AG04449 (cell line): ENCODE measurements at regions not wholly inside any gene's neighbourhood (a gene's known extent, or its start where the extent isn't known, plus 50 kb on each side); places are given as distances from the start of the nearest gene placed in this dataset.

ENCODE experiments used
- CTCF ChIA-PET: fragments of 350-600 bp; formaldehyde crosslinking; extraction: SDS; loops from one replicate; lab custom pipeline; 2021; ENCODE audit warnings: antibody characterized with exemption; lab: Yijun Ruan, JAX
- POLR2A ChIA-PET: fragments of 400-600, 350-600 bp; formaldehyde crosslinking; extraction: SDS; loops from one replicate; lab custom pipeline; 2020; ENCODE audit warnings: antibody characterized with exemption, inconsistent platforms; lab: Yijun Ruan, JAX
- DNase-seq: peaks from one replicate; pipeline ENCODE4 v3.0.0-alpha.2; 2010; ENCODE audit warnings: low read depth, low spot score
- H3K4me3 ChIP-seq: 2 replicates; pipeline ENCODE4 v1.5.1; 2011; ENCODE audit warnings: low read depth, mild to moderate bottlenecking, control low read depth, low read length
- TF ChIP-seq, protein P1 (sequence below): IDR thresholded peaks from one replicate; pipeline ENCODE4 v1.5.1; 2011; ENCODE audit warnings: mild to moderate bottlenecking, moderate library complexity, low read length, control low read depth, inconsistent platforms; ENCODE audit not compliant: insufficient read depth; ENCODE audit errors: missing control alignments

- H3K4me3 ChIP-seq, result no peak overlapping the region
- ChIA-PET CTCF (interaction anchor here (0.6 kb wide), 1 partner anchor 47 kb away, joined by 3 read pairs; no protein-coding TSS in a partner anchor), POLR2A (no interaction called here)
- no peak for DNase-seq
- TF ChIP-seq, protein P1, sequence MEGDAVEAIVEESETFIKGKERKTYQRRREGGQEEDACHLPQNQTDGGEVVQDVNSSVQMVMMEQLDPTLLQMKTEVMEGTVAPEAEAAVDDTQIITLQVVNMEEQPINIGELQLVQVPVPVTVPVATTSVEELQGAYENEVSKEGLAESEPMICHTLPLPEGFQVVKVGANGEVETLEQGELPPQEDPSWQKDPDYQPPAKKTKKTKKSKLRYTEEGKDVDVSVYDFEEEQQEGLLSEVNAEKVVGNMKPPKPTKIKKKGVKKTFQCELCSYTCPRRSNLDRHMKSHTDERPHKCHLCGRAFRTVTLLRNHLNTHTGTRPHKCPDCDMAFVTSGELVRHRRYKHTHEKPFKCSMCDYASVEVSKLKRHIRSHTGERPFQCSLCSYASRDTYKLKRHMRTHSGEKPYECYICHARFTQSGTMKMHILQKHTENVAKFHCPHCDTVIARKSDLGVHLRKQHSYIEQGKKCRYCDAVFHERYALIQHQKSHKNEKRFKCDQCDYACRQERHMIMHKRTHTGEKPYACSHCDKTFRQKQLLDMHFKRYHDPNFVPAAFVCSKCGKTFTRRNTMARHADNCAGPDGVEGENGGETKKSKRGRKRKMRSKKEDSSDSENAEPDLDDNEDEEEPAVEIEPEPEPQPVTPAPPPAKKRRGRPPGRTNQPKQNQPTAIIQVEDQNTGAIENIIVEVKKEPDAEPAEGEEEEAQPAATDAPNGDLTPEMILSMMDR, result no peak
Observed at GRCh38 chr9:19512103-19512832, 103.5 kb downstream of the ACER2 start.

GRCh38 chr9:19511694-19512093 lies 102.9 kb downstream of the ACER2 start:
- TF ChIP-seq, protein P1, result no peak
- no peak for DNase-seq
- ChIA-PET POLR2A (no interaction called here), CTCF (no interaction called here)
- no peak overlapping the region for H3K4me3 ChIP-seq

DNA sequence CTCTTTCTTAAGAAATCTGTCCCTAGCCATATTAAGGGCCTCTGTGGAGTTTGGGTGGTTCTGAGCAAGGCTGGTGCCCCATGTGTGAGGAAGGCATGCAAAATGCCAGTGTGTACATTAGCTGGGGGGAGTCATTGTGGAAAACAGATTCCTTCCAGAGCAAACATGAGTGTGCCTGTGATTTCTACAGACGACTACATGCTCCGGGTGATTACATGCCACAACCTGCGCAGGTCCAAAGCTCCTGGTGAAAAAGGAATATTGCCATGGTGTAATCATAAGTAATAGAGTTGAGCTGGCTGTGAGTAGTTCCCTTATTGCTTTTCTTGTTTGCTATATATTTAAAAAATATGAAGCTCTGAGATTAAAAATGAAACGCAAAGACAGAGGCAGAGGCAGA lies 102.1 kb downstream of the ACER2 start:
- TF ChIP-seq, protein P1, result no peak
- POLR2A ChIA-PET, result no interaction called here
- no peak for DNase-seq
- CTCF ChIA-PET, result no interaction called here
- no peak overlapping the region for H3K4me3 ChIP-seq
